GM21423 (cell line): ENCODE measurements at regions not wholly inside any gene's neighbourhood (a gene's known extent, or its start where the extent isn't known, plus 50 kb on each side); places are given as distances from the start of the nearest gene placed in this dataset.

ENCODE experiments used
- ATAC-seq: cut with Tn5 transposase; IDR thresholded peaks from one replicate; pipeline ENCODE4 v1.9.1; 2021; ENCODE audit warnings: mild to moderate bottlenecking, moderate library complexity; ENCODE audit not compliant: unreplicated experiment

GRCh38 chr1:30488324-30488913 is 235.0 kb downstream of the MATN1 start:
- no peak for ATAC-seq

GRCh38 chr1:30487042-30487441 is 236.3 kb downstream of the MATN1 start:
- ATAC-seq = no peak

GRCh38 chr1:30485072-30485471 is 238.3 kb downstream of the MATN1 start:
- no peak for ATAC-seq

- ATAC-seq = no peak
These were observed 238.7 kb downstream of the MATN1 start for GRCh38 chr1:30484668-30485067.

DNA sequence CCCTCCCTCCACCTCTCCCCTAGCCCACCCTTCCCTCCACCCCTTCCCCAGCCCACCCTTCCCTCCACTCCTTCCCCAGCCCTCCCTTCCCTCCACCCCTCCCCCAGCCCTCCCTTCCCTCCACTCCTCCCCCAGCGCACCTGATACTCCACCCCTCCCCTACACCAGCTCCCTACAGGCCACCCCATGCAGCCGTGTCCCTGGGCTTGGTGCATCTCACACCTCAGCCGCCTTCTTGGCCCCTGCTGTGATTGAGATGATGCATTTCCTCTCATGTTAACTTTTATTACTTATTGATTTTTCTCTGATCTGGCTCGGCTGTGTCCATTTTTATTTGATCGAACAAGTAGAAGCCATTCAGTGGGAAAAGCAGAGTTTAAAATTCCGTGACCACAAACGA is 243.8 kb downstream of the MATN1 start:
- no peak for ATAC-seq

DNA sequence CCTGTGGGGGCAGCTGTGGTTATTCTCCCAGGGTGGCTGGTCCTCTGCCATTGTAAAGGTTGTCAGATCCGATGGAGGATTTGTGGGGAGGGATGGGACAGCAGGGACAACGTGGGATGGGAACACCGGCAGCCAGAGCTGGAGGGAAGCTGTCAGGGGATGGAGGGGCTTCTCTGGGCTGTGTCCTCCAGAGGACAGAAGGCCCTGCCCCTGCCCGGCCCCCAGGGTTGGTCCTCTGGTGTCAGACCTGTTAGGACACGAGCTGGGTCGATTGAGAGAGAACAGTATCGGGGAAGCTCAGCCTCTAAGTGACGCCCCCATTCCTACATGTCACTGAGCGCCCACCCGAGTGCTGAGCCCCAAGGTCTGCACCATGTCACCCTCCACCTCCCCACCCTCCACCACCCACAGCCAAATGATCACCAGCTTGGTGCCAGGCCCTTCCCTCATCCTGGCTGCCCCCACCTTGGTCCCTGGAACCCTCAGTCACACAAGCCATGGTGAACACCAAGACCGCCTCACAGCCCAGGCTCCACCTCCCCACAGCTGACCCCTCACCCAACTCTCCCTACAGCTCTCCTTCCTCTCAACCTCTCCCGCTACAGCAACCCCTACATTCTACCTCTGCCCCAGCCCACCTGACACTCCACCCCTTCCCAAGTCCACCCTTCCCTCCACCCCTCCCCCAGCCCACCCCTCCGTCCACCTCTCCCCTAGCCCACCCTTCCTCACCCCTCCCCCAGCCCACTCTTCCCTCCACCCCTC is 244.4 kb downstream of the MATN1 start:
- ATAC-seq = no peak

GRCh38 chr1:30478283-30478682 is 245.1 kb downstream of the MATN1 start:
- ATAC-seq = no peak

- ATAC-seq = no peak
These were observed 245.8 kb downstream of the MATN1 start for GRCh38 chr1:30477588-30477987.

DNA sequence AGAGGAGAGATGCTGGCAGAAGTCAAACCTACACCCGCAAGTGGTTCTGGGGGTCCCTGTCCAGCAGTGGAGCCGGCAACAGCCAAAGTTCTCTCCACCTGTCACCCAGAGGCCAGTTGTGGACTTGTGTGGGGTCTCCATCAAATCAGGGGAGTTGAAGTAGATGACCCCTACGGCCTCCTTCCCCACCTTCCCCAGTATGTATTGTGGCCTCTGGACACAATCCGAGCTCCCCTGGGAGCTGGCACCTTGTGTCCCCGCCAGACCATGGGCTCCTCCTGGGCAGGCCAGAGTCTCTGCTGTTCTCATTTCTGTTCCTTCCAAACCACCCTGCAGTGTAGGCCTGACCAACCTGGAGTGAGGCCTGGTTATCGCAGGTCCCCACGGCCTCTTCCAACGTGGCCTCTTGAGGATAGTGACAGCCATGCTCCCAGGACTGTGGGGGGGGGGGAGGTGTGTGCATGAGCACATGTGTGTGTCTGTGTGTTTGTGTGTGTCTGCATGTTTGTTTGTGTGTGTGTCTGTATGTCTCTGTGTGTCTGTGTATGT is 246.4 kb downstream of the MATN1 start:
- ATAC-seq = no peak

DNA sequence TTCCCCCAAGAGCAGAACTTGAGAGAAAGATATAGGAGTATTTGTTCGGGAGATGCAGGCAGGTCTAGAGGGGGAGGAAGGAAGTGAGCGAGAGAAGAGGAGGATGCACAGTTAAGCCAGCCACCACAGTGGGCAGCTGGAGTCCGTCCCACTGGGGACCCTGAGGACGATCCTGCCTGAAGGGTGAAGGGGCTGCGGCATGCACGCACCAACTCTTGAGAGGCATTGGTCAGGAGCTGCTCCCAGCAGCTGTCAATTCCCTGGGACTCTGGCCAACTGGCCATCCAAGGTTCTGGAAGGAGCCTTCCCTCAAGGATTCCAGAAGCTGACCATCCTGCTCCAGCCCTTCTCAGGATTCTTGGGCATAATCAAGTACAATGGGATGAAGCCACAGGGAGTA is 246.9 kb downstream of the MATN1 start:
- no peak for ATAC-seq

- ATAC-seq = no peak
These were observed 247.4 kb downstream of the MATN1 start for GRCh38 chr1:30475966-30476365.

GRCh38 chr1:30475201-30475600 is 248.2 kb downstream of the MATN1 start:
- ATAC-seq = no peak

GRCh38 chr1:30474818-30475200 is 248.6 kb downstream of the MATN1 start:
- ATAC-seq = no peak

DNA sequence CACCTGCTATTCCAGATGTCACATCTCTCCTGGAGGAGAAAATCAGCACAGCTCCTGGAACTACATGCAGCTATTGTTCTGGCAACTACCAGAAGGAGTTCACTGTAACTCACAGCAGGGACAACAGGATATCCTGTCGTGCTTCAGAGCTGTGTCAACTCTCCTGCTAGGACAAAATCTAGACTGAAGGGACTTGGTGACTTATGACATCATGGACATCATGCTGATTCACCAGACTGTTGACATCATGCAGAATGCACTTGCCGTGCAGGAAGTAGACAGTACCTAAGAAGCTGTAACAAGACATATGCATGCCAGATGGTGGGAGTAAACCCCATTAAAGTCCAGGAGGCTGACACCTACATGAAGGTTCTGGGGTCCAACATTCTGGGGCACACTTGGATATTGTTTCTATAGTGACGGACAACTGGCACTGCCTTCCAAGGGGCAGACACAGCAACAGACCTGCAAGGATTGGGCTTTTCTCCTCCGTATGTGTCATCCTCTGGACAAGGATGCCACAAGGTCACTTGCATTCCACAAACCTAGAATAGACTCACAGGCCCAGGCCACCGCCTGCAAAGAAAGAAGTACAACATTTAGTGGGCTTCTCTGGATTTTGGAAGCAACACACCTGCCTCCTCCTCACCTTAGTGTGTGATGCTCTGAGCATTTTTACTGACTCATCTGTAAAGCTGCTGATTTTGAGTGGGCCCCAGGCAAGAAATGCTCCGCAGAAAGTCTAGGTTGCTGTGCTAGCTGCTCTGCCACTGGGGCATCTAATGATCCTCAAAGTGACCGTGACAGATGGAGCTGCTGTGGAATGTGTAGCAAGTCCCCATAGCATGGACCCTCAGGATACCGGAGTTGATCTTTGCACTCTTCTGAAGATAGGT is 249.2 kb downstream of the MATN1 start:
- no peak for ATAC-seq

DNA sequence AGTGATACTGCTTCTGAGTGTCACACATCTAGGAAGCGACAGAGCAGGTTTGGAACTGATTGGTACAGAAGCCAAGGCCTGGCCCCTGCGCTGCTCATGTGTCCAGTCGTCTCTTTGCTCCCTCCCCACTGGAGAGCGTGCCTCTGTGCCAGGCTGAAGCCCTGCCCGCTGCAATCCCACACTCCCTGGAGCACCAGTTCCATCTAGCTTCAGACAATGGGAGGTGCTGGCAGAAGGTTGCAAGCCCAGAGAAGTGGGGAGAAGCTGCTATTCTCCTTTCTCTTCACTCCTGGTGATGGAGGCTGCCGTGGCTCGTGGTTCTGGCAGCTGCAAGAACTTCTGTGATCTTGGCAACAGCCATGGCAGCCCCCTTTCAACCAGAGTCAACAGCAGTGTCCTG is 250.9 kb downstream of the MATN1 start:
- ATAC-seq = no peak

DNA sequence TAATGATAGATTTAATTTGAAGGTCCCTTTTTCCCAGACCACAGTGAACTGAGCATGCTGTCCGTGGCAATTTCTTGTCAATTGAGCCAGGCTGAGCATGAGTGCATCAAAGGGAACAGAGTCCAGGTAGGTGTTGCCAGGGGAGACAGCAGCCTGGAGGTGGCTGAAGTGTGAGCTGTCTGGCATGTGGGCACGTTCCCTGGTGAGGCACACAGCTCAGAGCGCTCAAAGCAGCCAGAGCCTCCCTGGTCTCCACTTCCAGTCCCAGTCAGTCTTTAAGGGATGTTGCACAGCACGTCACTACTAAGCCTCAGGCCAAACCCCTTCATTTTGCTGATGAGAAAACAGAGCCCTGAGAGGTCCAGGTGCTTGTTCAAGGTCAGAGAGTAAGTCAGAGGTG is 251.4 kb downstream of the MATN1 start:
- no peak for ATAC-seq

GRCh38 chr1:30471307-30471706 is 252.1 kb downstream of the MATN1 start:
- no peak for ATAC-seq

DNA sequence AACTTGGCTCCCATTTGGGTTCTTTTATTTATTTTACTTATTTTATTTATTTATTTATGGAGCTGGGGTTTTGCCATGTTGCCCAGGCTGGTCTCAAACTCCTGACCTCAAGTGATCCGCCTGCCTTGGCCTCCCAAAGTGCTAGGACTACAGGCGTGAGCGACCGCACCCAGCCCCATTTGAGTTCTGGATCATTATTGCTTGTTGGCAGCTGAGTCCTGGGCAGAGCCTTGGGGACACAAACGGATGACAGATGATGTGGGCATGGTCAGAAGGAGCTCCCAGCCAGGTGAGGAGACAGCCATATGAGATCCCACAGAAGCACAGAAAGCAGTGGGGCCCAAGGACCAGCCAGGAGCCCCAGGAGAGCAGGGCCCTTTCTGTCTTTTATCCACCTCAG is 254.0 kb downstream of the MATN1 start:
- ATAC-seq = no peak

GRCh38 chr1:30467101-30467500 is 256.3 kb downstream of the MATN1 start:
- ATAC-seq = no peak

DNA sequence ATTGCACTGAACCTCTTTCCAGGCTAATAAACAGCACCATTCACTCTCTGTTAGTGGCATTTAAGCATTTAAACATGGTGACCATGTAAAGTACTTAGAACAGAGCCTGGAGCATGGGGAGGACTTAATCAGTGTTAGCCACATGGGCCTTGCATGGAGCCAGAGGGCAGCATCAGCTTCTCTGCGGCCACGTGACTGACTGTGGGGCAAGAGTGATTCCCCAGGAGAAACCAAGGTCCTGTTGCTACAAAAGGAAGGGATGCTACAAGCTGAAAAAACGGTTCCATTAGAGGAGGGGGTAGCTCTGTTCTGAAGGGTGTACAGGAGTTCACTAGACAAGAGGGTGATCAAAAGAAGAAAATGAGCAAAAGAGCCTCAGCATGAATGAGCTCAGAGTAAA is 256.8 kb downstream of the MATN1 start:
- no peak for ATAC-seq

- no peak for ATAC-seq
These were observed 257.4 kb downstream of the MATN1 start for GRCh38 chr1:30466026-30466425.

DNA sequence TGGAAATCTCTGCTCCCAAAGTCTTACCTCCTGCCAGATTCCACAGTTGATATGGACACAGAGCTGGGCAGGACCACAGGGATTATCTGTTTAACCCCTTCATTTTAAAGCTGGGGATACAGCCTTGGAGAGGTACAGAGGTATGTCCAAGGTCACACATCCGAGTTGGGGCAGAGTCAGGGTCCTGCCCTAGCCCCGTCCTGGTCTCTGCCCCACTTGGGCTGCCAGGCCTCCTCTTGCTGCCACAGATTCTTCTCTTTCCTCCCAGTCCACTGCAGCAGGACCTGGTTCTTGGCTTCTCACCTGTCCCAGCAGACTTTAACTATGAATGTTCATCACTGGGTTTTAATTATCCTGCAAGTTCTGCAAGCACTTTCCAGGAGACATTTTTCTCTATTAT is 258.3 kb downstream of the MATN1 start:
- no peak for ATAC-seq
